ENCODE measurements at regions not wholly inside any gene's neighbourhood (a gene's known extent, or its start where the extent isn't known, plus 50 kb on each side); places are given as distances from the start of the nearest gene placed in this dataset.
A peak's percentile ranks its signal among the peaks of the same experiment; 100 is the strongest.

DNA sequence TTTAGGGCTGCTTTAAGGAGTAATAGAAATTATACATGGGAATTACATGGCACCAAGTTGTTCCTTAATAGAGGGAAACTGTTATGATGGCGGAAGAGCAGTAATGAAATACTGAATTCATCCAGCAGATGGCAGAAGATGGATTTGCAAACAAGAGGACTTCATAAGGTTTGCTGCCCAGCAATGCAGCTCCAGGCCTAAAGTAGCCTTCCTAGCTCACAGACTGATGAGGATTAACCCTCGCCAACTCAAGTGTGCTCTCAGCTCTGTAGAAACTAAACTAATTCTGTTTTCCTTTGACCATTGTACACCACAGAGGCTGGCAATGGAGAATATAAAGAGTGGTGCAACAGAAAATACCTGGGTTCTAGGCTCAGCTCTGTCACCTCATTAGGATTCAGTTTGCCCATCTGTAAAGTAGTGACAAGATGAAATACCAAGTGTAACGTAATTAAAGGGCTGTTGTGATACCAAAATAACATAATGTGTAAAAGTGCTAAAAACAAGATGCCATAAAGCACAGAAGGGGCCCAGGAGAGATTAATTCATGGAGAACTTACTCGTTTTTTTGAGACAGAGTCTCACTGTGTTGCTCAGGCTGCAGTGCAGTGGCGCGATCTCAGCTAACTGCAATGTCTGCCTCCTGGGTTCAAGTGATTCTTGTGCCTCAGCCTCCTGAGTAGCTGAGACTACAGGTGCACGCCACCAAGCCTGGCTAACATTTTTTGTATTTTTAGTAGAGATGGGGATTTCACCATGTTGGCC lies 102.4 kb upstream of the SERBP1 start:
- TF ChIP-seq, protein P1, sequence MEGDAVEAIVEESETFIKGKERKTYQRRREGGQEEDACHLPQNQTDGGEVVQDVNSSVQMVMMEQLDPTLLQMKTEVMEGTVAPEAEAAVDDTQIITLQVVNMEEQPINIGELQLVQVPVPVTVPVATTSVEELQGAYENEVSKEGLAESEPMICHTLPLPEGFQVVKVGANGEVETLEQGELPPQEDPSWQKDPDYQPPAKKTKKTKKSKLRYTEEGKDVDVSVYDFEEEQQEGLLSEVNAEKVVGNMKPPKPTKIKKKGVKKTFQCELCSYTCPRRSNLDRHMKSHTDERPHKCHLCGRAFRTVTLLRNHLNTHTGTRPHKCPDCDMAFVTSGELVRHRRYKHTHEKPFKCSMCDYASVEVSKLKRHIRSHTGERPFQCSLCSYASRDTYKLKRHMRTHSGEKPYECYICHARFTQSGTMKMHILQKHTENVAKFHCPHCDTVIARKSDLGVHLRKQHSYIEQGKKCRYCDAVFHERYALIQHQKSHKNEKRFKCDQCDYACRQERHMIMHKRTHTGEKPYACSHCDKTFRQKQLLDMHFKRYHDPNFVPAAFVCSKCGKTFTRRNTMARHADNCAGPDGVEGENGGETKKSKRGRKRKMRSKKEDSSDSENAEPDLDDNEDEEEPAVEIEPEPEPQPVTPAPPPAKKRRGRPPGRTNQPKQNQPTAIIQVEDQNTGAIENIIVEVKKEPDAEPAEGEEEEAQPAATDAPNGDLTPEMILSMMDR (IDR thresholded peaks at IDR 0.05) = peak in 5 of 6 experiments; percentile 68 to 86 (median 83)
- no peak for TF ChIP-seq POLR2A (IDR thresholded peaks at IDR 0.05)

Data from thyroid gland (tissue), 4 donors.